ENCODE measurements at regions not wholly inside any gene's neighbourhood (a gene's known extent, or its start where the extent isn't known, plus 50 kb on each side); places are given as distances from the start of the nearest gene placed in this dataset.

GRCh38 chr1:87665151-87665550, 336.5 kb downstream of the LMO4 start:
- H3K27me3 ChIP-seq, result no peaks in the 10 kb centered on the region

GRCh38 chr1:87666681-87667080, 338.0 kb downstream of the LMO4 start:
- no peaks in the 10 kb centered on the region for H3K9me3 ChIP-seq
- no peaks in the 10 kb centered on the region for H3K4me1 ChIP-seq
- 91 to 97% methylated on average over 2 of the region's 2 CpGs for WGBS, 2 donors
- TF ChIP-seq POLR2A (IDR thresholded peaks at IDR 0.05), result no peak
- TF ChIP-seq, protein P1, sequence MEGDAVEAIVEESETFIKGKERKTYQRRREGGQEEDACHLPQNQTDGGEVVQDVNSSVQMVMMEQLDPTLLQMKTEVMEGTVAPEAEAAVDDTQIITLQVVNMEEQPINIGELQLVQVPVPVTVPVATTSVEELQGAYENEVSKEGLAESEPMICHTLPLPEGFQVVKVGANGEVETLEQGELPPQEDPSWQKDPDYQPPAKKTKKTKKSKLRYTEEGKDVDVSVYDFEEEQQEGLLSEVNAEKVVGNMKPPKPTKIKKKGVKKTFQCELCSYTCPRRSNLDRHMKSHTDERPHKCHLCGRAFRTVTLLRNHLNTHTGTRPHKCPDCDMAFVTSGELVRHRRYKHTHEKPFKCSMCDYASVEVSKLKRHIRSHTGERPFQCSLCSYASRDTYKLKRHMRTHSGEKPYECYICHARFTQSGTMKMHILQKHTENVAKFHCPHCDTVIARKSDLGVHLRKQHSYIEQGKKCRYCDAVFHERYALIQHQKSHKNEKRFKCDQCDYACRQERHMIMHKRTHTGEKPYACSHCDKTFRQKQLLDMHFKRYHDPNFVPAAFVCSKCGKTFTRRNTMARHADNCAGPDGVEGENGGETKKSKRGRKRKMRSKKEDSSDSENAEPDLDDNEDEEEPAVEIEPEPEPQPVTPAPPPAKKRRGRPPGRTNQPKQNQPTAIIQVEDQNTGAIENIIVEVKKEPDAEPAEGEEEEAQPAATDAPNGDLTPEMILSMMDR (IDR thresholded peaks at IDR 0.05), result no peak
- no peaks in the 10 kb centered on the region for H3K27me3 ChIP-seq
- no peak overlapping the region for H3K4me3 ChIP-seq
- DNase-seq, result no peak
- H3K27ac ChIP-seq, result no peak overlapping the region
- H3K36me3 ChIP-seq, result no peaks in the 10 kb centered on the region
- intact Hi-C loops (cut with DNase I), result no loop called here

More at GRCh38 chr1:87665151-87665550, 336.5 kb downstream of the LMO4 start:
- 95 to 100% methylated on average over 2 of the region's 2 CpGs for WGBS, 2 donors
- DNase-seq, result no peak
- no peak overlapping the region for H3K27ac ChIP-seq
- no peaks in the 10 kb centered on the region for H3K36me3 ChIP-seq
- H3K9me3 ChIP-seq, result peaks cover 0 to 6% (median 0%) of the 10 kb centered on the region in 3 donors
- intact Hi-C loops (cut with DNase I), result no loop called here
- TF ChIP-seq, protein P1 (IDR thresholded peaks at IDR 0.05), result no peak
- TF ChIP-seq POLR2A (IDR thresholded peaks at IDR 0.05), result no peak
- no peaks in the 10 kb centered on the region for H3K4me1 ChIP-seq
- no peak overlapping the region for H3K4me3 ChIP-seq

- Histone ChIP-seq H3K4me3 (no peak overlapping the region), H3K36me3 (no peaks in the 10 kb centered on the region), H3K27me3 (no peaks in the 10 kb centered on the region), H3K9me3 (no peaks in the 10 kb centered on the region), H3K27ac (no peak overlapping the region), H3K4me1 (no peaks in the 10 kb centered on the region)
- 67 to 71% methylated on average over 1 of the region's 1 CpG for WGBS, 2 donors
- DNase-seq, result no peak
- TF ChIP-seq POLR2A (IDR thresholded peaks at IDR 0.05), result no peak
- TF ChIP-seq, protein P1 (IDR thresholded peaks at IDR 0.05), result no peak
- intact Hi-C loops (cut with DNase I), result no loop called here
Observed at GRCh38 chr1:87669674-87670073, 341.0 kb downstream of the LMO4 start.

DNA sequence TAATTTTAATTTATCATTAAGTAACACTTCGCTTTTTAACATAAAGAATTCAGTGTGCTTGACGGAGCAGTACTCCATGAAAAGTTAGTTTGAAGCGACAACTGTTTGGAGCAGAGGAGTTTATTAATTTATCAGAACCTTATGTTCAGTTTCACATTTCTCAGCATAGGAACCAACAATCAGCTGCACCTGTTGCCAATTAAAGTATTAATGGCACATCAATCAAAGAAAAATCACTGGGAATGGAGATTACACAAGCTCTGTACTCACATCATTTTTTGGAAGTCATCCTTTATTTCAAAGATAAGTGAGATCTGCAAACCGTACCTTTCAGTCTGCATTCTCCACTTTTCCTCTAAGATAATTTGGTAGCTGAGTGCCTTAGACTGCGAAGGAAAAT, 344.6 kb downstream of the LMO4 start:
- Histone ChIP-seq H3K4me3 (no peak overlapping the region), H3K9me3 (no peaks in the 10 kb centered on the region), H3K27me3 (no peaks in the 10 kb centered on the region), H3K36me3 (no peaks in the 10 kb centered on the region), H3K27ac (no peak overlapping the region), H3K4me1 (no peaks in the 10 kb centered on the region)
- intact Hi-C loops (cut with DNase I), result no loop called here
- TF ChIP-seq POLR2A (IDR thresholded peaks at IDR 0.05), result no peak
- TF ChIP-seq, protein P1 (IDR thresholded peaks at IDR 0.05), result no peak
- DNase-seq, result no peak
- 92 to 96% methylated on average over 5 of the region's 5 CpGs for WGBS, 2 donors

GRCh38 chr1:87673748-87674147, 345.1 kb downstream of the LMO4 start:
- intact Hi-C loops (cut with DNase I), result no loop called here
- H3K27ac ChIP-seq, result no peak overlapping the region
- no peak for TF ChIP-seq POLR2A (IDR thresholded peaks at IDR 0.05)
- TF ChIP-seq, protein P1 (IDR thresholded peaks at IDR 0.05), result no peak
- H3K9me3 ChIP-seq, result no peaks in the 10 kb centered on the region
- H3K27me3 ChIP-seq, result no peaks in the 10 kb centered on the region
- no peak for DNase-seq
- no peaks in the 10 kb centered on the region for H3K4me1 ChIP-seq
- WGBS, 2 donors, result 85 to 90% methylated on average over 3 of the region's 3 CpGs
- H3K4me3 ChIP-seq, result no peak overlapping the region
- no peaks in the 10 kb centered on the region for H3K36me3 ChIP-seq
